Stimulated activated naive B cell treated with anti-CD40 and anti-IgM and Interleukin-4, amounts not matched to agents 10 μg/mL and 1 μg/mL and 100 μg/mL, for 72 hours (primary cell): ENCODE measurements at regions not wholly inside any gene's neighbourhood (a gene's known extent, or its start where the extent isn't known, plus 50 kb on each side); places are given as distances from the start of the nearest gene placed in this dataset.
A peak's percentile ranks its signal among the peaks of the same experiment; 100 is the strongest.

Source experiments
- ATAC-seq, 2 donors: fragments of 150-1000 bp; cut with Tn5 transposase; replicated peaks; 2 replicates each; pipeline ENCODE4 v1.10.0; 2021; ENCODE audit warnings: moderate library complexity in 1 of 2
- DNase-seq: peaks from one replicate; pipeline ENCODE4 v3.0.0; 2021
- H3K27ac Mint-ChIP-seq: one replicate; pipeline ENCODE4 v1.8.0; 2022; ENCODE audit warnings: mild to moderate bottlenecking, mixed read lengths
- H3K27me3 Mint-ChIP-seq, 2 donors: one replicate each; pipeline ENCODE4 v1.8.0; 2022; ENCODE audit warnings: mixed read lengths in 2 of 2
- H3K36me3 Mint-ChIP-seq, 2 donors: one replicate each; pipeline ENCODE4 v1.8.0; 2022; ENCODE audit warnings: mixed read lengths in 2 of 2, mild to moderate bottlenecking in 1 of 2
- H3K4me1 Mint-ChIP-seq, 2 donors: one replicate each; pipeline ENCODE4 v1.8.0; 2022; ENCODE audit warnings: mixed read lengths in 2 of 2, mild to moderate bottlenecking in 1 of 2
- H3K4me3 Mint-ChIP-seq, 2 donors: one replicate each; pipeline ENCODE4 v1.8.0; 2022; ENCODE audit warnings: mild to moderate bottlenecking in 2 of 2, mixed read lengths in 2 of 2, moderate library complexity in 1 of 2
- H3K9me3 Mint-ChIP-seq, 2 donors: one replicate each; pipeline ENCODE4 v1.8.0; 2022; ENCODE audit warnings: mixed read lengths in 2 of 2, mild to moderate bottlenecking in 1 of 2

GRCh38 chr15:88748651-88749050 lies 54.6 kb upstream of the ACAN start:
- DNase-seq (no peak), ATAC-seq (no peak)
- Mint-ChIP-seq H3K36me3 (no peaks in the 10 kb centered on the region), H3K4me3 (no peak overlapping the region), H3K27me3 (peaks cover 25 to 27% of the 10 kb centered on the region in 2 donors), H3K4me1 (peaks cover 3 to 6% of the 10 kb centered on the region in 2 donors), H3K27ac (no peak overlapping the region), H3K9me3 (peaks cover 0 to 3% of the 10 kb centered on the region in 2 donors)

- no peak for DNase-seq
- peaks cover 0 to 3% of the 10 kb centered on the region in 2 donors for H3K9me3 Mint-ChIP-seq
- H3K27me3 Mint-ChIP-seq: peaks cover 22 to 27% of the 10 kb centered on the region in 2 donors
- H3K4me3 Mint-ChIP-seq: no peak overlapping the region
- H3K36me3 Mint-ChIP-seq: no peaks in the 10 kb centered on the region
- H3K27ac Mint-ChIP-seq: no peak overlapping the region
- H3K4me1 Mint-ChIP-seq: peaks cover 3 to 6% of the 10 kb centered on the region in 2 donors
- no peak for ATAC-seq
Observed at GRCh38 chr15:88749699-88750098, 53.5 kb upstream of the ACAN start.

- Mint-ChIP-seq H3K27ac (no peak overlapping the region), H3K27me3 (peaks cover 10 to 25% of the 10 kb centered on the region in 2 donors), H3K36me3 (peaks cover 0 to 1% of the 10 kb centered on the region in 2 donors), H3K4me1 (peaks cover 0 to 3% of the 10 kb centered on the region in 2 donors), H3K4me3 (no peak overlapping the region), H3K9me3 (peaks cover 0 to 3% of the 10 kb centered on the region in 2 donors)
- ATAC-seq (no peak), DNase-seq (no peak)
Observed at GRCh38 chr15:88752501-88752900, 50.7 kb upstream of the ACAN start.

GRCh38 chr15:88752951-88753350 lies 50.3 kb upstream of the ACAN start:
- H3K4me1 Mint-ChIP-seq: peaks cover 0 to 3% of the 10 kb centered on the region in 2 donors
- no peak overlapping the region for H3K4me3 Mint-ChIP-seq
- H3K36me3 Mint-ChIP-seq: peaks cover 0 to 1% of the 10 kb centered on the region in 2 donors
- peaks cover 10 to 25% of the 10 kb centered on the region in 2 donors for H3K27me3 Mint-ChIP-seq
- DNase-seq (no peak), ATAC-seq (no peak)
- peaks cover 0 to 3% of the 10 kb centered on the region in 2 donors for H3K9me3 Mint-ChIP-seq
- peak overlapping the region; percentile 1 for H3K27ac Mint-ChIP-seq
